Amniotic epithelial cell (primary cell): ENCODE measurements at regions not wholly inside any gene's neighbourhood (a gene's known extent, or its start where the extent isn't known, plus 50 kb on each side); places are given as distances from the start of the nearest gene placed in this dataset.

ENCODE experiments used
- DNase-seq: peaks from one replicate; pipeline ENCODE4 v3.0.0-alpha.2; 2010; ENCODE audit warnings: low read depth

DNA sequence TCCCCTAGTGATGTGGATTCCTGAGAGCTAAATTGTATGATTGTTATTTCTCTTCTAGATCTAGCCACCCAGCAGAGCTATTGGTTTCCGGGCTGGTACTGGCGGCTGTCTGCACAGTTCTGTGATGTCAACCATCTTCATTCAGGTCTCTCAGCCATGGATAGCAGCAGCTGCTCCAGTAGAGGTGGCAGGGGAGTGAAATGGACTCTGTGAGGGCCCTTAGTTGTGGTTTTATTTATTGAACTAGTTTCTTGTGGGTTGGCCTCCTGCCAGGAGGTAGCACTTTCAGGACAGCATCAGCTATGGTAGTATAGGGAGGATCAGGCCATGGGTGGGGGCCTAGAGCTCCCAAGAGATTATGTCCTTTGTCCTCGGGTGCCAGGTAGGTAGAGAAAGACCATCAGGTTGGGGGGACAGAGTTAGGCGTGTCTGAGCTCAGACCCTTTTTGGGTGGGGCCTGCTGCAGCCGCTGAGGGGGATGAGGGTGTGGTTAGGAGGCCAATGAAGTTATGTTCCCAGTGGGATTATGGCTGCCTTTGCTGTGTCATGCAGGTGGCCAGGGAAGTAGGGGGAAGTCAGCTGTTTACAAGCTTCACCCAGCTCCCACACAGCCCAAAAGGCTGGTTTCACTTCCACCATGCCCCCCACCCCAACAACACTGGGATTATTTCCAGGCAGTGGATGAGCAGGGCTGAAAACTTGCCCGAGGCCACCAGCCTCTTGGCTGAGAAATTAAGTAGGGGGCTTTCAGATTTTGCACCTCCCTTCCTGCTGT lies 55.1 kb upstream of the RGS4 start:
- no peak for DNase-seq

- DNase-seq: no peak
Measured at GRCh38 chr1:163006051-163006834, 62.9 kb upstream of the RGS4 start.

DNA sequence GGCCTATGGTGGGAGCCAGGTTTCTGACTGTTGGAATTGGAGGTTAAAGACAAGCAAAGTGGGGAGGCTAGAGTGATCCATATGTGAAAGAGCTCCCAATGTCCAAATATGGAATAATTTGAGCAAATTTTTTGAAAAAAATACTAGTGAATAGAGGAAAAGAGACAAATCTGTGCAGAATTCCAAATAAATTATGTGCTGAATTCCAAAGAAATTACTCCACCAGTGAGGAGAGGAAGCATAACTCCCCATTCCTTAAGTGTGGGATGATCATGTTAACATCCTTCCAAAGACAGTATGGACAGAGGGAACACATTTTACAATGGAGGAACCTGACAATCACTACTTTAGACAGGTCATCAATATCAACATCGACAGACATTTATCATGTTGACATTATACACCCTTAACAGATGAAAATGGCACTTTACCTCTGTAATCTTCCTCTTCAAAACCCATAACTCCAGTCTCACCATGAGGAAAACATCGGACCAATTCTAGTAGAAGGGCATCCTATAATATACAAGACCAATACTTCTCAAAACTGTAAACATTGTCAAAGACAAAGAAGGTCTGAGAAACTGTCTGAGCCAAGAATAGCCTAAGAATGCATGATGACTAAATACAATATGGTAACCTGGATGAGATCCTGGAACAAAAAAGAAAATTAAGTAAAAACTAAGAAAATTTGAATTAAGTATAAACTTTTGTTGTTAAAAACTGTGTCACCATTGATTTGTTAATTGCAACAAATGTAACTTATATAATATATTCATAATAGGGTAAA lies 71.5 kb upstream of the RGS4 start:
- peak; percentile 65 for DNase-seq

DNA sequence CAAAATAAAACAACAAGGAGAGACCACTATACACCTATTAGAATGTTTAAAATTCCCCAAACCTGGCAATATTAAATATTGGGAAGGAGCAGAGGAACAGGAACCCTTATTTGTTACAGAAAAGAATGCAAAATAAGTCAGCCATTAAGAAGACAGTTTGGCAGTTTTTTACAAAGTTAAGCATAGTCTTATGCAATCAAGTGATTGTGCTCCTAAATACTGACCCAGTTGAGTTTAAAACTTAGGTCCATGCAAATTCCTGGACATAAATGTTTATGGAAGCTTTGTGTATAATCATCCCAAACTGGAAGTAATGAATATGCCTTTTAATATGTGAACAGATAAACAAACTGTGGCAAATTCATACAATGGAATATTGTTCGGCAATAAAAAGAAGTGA lies 72.9 kb upstream of the RGS4 start:
- peak; percentile 30 for DNase-seq

GRCh38 chr1:162994921-162995320 lies 74.2 kb upstream of the RGS4 start:
- no peak for DNase-seq

DNA sequence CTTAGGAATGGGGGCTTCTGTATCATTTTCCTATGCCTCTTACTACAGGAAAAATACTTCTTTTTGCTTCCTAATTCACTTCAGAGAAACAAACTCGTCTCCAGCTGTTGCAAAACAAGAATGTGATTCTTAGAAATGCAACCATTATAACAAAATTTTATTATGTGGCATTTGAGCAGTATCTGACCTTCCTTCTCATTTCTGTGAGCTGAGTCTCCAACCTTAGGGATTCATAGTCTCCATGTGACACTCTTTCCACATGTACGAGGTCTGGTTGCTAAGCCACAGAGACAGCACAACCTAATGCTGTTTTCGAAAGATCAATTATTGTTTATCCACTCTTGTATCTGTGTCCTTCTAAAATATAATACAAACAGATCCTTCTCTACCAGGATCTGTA lies 75.3 kb upstream of the RGS4 start:
- DNase-seq: no peak

- no peak for DNase-seq
Measured at GRCh38 chr1:162992945-162993344, 76.2 kb upstream of the RGS4 start.

- no peak for DNase-seq
Measured at GRCh38 chr1:162991444-162991843, 77.7 kb upstream of the RGS4 start.

DNA sequence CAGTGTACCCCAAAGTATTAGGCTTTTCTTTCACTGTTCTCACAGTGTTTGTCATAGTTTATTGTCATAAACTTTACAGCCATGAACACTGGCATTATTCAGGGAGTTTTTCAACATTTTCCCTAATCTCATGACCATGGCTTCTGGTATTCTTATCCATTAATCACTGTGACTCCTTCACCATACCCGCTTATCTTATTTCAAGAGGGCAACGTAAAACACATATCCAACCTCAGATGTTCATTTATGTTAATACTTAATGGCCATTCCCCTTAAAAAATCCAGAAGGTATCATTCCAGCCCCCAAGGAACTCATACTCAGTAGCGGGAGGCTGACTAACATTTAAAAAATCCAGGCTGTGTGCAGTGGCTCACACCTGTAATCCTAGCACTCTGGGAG lies 78.5 kb upstream of the RGS4 start:
- peak; percentile 41 for DNase-seq

DNA sequence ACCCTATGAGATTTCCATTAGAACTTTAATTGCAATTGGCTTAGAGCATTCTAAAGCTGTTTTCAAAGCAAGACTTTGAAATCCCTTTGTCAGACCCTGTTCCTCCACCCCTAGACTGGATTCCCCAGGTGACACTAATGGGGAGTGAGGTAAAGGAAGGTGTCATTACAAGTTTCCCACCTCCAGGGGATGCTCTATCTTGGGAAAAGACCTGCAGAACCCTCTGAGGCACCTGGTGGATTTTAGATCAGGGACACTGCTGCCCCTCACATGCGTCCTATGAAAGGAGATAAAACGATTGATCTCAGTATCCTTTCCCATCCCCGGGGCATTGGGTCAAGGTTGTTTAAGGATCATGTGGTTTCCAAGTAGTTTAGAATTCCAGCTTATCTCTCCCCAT lies 80.3 kb upstream of the RGS4 start:
- DNase-seq: no peak

- DNase-seq: peak; percentile 51
Measured at GRCh38 chr1:162987866-162988265, 81.3 kb upstream of the RGS4 start.

DNA sequence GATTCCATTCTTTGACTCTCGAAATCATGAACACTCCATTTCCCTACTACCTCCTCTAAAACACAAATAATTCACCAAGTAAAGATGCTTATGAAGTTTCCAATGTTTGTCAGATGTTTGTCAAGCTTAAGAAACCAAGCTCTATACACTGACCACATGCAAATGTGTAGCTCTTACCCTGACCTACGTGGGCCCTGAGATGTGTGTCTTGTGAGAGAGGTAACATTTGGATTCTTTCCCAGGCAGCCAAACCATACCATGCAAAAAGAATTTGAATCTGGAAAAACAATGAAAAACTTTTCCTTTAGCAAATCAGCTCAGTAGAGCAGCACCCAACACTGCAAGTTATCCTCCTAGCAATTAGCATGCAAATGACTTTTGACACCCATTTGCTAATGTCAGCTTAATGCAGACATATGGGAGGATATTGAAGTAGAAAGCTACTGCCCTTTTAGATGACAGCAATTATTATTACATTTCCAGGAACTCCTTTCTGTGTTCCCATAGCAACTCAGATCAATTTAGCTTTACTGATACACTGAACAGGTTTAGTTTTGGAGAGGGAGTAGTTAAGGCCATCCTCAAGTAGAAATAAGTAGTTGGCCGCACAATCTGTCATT lies 83.2 kb upstream of the RGS4 start:
- DNase-seq: no peak

DNA sequence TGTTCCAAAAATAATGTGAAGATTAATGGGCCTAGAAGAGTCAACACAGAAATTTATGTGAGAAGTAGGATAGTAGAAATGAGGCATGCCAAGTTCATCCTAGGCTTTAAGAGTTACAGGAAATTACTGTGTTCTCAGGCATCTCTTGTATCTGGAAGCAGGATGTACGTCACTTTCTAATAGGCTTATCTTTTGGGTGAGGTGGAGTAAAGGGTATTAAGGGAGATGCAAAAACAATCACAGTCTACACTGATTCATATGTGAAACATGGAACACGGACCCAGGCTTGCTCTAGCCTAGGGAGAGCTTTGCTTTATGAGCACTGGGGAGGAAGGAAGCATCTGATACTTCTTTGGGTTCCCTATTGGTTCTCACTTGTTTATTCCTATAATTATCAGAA lies 84.5 kb upstream of the RGS4 start:
- peak; percentile 86 for DNase-seq

DNA sequence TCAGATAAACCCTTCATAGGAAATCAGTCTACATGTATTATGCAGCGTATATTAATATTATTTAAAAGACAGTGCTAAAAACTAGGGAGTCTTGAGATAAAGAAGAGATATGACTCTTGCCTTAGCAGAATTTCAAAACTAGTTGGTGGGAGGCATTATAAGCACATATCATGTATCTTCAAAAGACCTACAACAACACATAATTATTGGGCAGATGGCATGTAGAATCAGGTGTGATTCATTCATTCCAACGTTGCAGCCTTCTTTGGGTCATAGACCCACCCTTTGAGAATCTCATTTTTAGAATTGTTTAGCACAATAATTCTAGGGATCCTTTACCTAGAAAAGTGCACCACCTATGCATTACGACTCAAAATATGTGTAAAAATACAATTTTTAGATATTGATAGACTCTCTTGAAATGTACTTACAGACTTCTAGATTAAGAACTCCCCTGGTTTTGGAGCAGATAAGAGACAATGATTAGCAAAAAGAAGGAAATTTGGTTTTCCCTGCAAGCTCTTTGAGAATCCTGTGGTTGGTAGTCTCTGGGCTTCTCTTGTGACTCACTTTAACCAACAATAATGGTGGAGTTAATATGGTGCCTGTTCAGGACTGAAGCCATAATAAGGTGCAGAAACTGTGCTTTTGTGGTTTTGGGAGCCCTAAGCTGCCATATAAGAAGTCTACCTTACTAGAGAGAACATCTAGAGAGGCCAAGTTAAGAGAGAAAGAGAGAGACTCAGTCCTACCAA lies 85.3 kb upstream of the RGS4 start:
- peak; percentile 78 for DNase-seq

GRCh38 chr1:162982364-162982763 lies 86.8 kb upstream of the RGS4 start:
- DNase-seq: peak; percentile 45

- no peak for DNase-seq
Measured at GRCh38 chr1:162977944-162978568, 91.1 kb upstream of the RGS4 start.

DNA sequence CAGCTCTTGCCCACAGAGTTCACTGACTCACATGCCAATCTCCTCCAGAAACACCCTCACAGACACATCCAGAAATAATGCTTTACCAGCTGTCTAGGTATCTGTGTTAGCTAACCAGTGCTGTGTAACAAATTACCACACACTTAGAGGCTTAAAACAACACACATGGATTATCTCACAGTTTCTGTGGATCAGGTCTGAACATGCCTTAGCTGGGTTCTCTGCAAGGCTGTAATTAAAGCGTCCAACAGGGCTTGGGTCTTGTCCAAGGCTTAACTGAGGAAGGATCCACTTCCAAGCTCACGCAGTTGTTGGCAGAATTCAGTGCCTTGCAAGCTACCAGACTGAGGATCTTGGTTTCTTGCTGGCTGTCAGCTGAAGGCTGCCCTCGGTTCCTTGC lies 92.5 kb upstream of the RGS4 start:
- no peak for DNase-seq

GRCh38 chr1:162974810-162975209 lies 94.4 kb upstream of the RGS4 start:
- DNase-seq: no peak

GRCh38 chr1:162973381-162973795 lies 95.8 kb upstream of the RGS4 start:
- peak; percentile 88 for DNase-seq

DNA sequence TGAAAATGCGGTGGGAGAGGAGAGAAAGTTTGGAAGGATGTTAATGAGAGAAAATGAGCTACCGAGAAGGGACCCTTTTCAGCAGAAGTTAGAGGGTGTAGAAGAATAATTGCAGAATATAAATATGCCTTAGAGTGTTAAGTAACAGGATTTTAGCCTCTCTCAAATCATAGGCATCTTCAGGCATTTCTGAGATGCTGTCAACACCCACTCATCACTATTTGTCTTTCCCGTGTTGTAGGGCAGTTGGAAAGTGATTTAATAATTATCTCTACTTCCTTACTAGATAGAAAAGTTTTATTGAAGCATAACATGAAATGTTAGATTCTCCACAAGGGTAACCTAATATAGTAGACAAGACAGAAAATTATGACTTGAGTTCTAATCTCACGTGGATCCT lies 96.4 kb upstream of the RGS4 start:
- peak; percentile 22 for DNase-seq

- DNase-seq: no peak
Measured at GRCh38 chr1:162970021-162970420, 99.1 kb upstream of the RGS4 start.
